Upper lobe of left lung (tissue), 6 donors: ENCODE measurements at regions not wholly inside any gene's neighbourhood (a gene's known extent, or its start where the extent isn't known, plus 50 kb on each side); places are given as distances from the start of the nearest gene placed in this dataset.

Experiments
- ATAC-seq, 2 donors: fragments of 200-7000 bp; cut with Tn5 transposase; one replicate each; pipeline ENCODE4 v1.9.1; 2022; ENCODE audit warnings: mild to moderate bottlenecking in 2 of 2, moderate library complexity in 2 of 2; ENCODE audit not compliant: low FRiP score in 2 of 2
- DNase-seq, 2 donors: peaks; one replicate each; pipeline ENCODE4 v3.0.0-alpha.2; 2019 to 2020
- H3K27ac ChIP-seq, 4 donors: fragments of 200-600 bp; sonication (generic); one replicate each; pipeline ENCODE4 v1.5.1; 2016 to 2019
- H3K27me3 ChIP-seq, 4 donors: fragments of 200-600 bp; sonication (generic); one replicate each; pipeline ENCODE4 v1.5.1; 2017 to 2019
- H3K36me3 ChIP-seq, 4 donors: fragments of 200-600 bp; sonication (generic); one replicate each; pipeline ENCODE4 v1.5.1; 2016 to 2019
- H3K4me1 ChIP-seq, 4 donors: fragments of 200-600 bp; sonication (generic); one replicate each; pipeline ENCODE4 v1.5.1; 2018 to 2019
- H3K4me3 ChIP-seq, 4 donors: fragments of 200-600 bp; sonication (generic); one replicate each; pipeline ENCODE4 v1.5.1; 2017 to 2019; ENCODE audit warnings: mild to moderate bottlenecking in 2 of 4, moderate library complexity in 1 of 4
- H3K9me3 ChIP-seq, 4 donors: fragments of 200-600 bp; sonication (generic); one replicate each; pipeline ENCODE4 v1.5.1; 2018 to 2019
- CTCF ChIP-seq, 6 experiments: fragments of 450-650 bp in 4 of 6; fragments of 200-600 bp in 2 of 6; sonication (generic) in 2 of 6; IDR thresholded peaks; one replicate each; pipeline ENCODE4 v1.5.1; 2016 to 2019; ENCODE audit warnings: antibody characterized with exemption in 6 of 6
- EP300 ChIP-seq, 4 donors: sonication (generic); formaldehyde crosslinking; IDR thresholded peaks; one replicate each; pipeline ENCODE4 v1.5.1; 2017; ENCODE audit warnings: antibody characterized with exemption in 4 of 4, control low read depth in 2 of 4
- POLR2A ChIP-seq, 4 donors: fragments of 450-650 bp; IDR thresholded peaks; one replicate each; pipeline ENCODE4 v1.5.1; 2016 to 2017; ENCODE audit warnings: antibody characterized with exemption in 4 of 4, mild to moderate bottlenecking in 2 of 4
- POLR2AphosphoS5 ChIP-seq, 2 donors: sonication (generic); formaldehyde crosslinking; IDR thresholded peaks; one replicate each; pipeline ENCODE4 v1.5.1; 2017; ENCODE audit warnings: antibody characterized with exemption in 2 of 2
- WGBS, 2 donors: methylation state at CpG; one replicate each; pipeline ENCODE4 v1.1.5; 2017 to 2018; 5-methylcytosine and 5-hydroxymethylcytosine counted together
- donor health status: DM: no; HTN: no; CAD: no; lungs with moderate emphysema.
- donor health status: DM: no; HTN: yes; CAD: no; lungs with severe emphysema.

DNA sequence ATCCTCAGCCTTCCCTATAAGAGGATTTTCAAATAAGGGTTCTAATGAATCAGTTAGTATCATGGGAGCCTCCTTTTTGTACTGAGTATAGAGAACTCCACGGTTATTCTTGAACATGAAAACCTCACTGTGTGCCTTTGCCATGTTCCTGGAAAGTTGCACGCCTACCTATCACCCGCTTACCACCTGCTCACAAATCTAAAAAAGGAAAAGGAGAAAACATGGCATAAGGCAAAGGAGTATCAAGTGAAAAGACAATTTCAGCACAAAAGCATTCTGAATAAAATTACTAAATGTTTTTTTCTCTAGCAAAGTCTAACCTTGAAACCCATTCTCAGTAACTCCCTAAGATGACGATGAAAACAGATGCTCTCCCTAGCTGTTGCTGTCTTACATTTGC lies 511.8 kb upstream of the API5 start:
- WGBS, 2 donors, result 91 to 93% methylated on average over 4 of the region's 4 CpGs
- Histone ChIP-seq H3K27ac (no peak overlapping the region), H3K9me3 (no peaks in the 10 kb centered on the region), H3K27me3 (no peaks in the 10 kb centered on the region), H3K4me1 (no peaks in the 10 kb centered on the region), H3K4me3 (no peak overlapping the region), H3K36me3 (no peaks in the 10 kb centered on the region)
- no peak for TF ChIP-seq CTCF (IDR thresholded peaks at IDR 0.05)
- no peak for TF ChIP-seq POLR2A (IDR thresholded peaks at IDR 0.05)
- no peak for TF ChIP-seq POLR2AphosphoS5 (IDR thresholded peaks at IDR 0.05)
- no peak for TF ChIP-seq EP300 (IDR thresholded peaks at IDR 0.05)
- ATAC-seq (no peak), DNase-seq (no peak)

DNA sequence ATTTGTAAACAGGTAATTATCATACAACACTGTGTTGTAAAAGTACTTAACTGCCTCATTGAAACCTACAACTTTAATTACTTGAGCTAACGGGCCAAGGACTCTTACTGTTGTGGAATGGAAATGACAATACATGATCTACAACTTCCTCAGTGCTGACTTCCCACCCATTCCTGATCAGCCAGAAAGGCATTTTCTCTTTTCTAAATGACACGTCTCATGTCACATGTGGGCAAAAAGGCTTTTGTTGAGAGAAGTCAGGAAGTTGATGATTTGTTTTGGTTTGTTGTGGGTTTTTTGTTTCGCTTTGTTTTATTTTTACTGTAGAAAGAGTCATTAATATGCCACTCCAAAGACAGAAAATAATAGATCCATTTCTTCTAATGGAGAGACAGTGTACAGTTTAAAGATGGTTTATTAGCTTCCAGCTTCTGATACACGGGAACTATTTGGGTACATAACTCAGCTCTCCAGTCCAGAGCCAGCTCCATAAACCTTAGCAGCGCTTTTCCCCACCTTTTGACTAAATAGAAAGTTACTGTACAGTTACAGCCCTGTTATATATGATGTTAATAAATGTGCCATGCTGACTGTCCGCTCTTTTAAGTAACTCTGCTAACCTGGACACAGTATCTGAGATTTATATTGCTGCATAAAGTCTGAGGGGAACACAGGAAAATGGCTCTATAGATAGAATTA lies 509.4 kb upstream of the API5 start:
- Histone ChIP-seq H3K4me3 (no peak overlapping the region), H3K4me1 (no peaks in the 10 kb centered on the region), H3K9me3 (no peaks in the 10 kb centered on the region), H3K27ac (no peak overlapping the region), H3K27me3 (no peaks in the 10 kb centered on the region), H3K36me3 (no peaks in the 10 kb centered on the region)
- WGBS, 2 donors, result 38 to 47% methylated on average over 6 of the region's 6 CpGs
- ATAC-seq (no peak), DNase-seq (no peak)
- TF ChIP-seq CTCF (IDR thresholded peaks at IDR 0.05) (no peak), POLR2A (IDR thresholded peaks at IDR 0.05) (no peak)

- H3K9me3 ChIP-seq, result no peaks in the 10 kb centered on the region
- no peaks in the 10 kb centered on the region for H3K36me3 ChIP-seq
- H3K27me3 ChIP-seq, result no peaks in the 10 kb centered on the region
- no peaks in the 10 kb centered on the region for H3K4me1 ChIP-seq
- WGBS, 2 donors, result 27 to 39% methylated on average over 2 of the region's 2 CpGs
- TF ChIP-seq POLR2A (IDR thresholded peaks at IDR 0.05), result no peak
- TF ChIP-seq EP300 (IDR thresholded peaks at IDR 0.05), result no peak
- no peak for TF ChIP-seq POLR2AphosphoS5 (IDR thresholded peaks at IDR 0.05)
- TF ChIP-seq CTCF (IDR thresholded peaks at IDR 0.05), result no peak
- no peak for DNase-seq
- no peak for ATAC-seq
- H3K4me3 ChIP-seq, result no peak overlapping the region
- no peak overlapping the region for H3K27ac ChIP-seq
These were observed 505.6 kb upstream of the API5 start for GRCh38 chr11:42806191-42806590.

- 3 to 27% methylated on average over 1 of the region's 1 CpG for WGBS, 2 donors
- H3K4me3 ChIP-seq, result no peak overlapping the region
- H3K9me3 ChIP-seq, result no peaks in the 10 kb centered on the region
- no peak for ATAC-seq
- H3K27ac ChIP-seq, result no peak overlapping the region
- H3K36me3 ChIP-seq, result no peaks in the 10 kb centered on the region
- no peaks in the 10 kb centered on the region for H3K27me3 ChIP-seq
- no peak for TF ChIP-seq POLR2A (IDR thresholded peaks at IDR 0.05)
- TF ChIP-seq POLR2AphosphoS5 (IDR thresholded peaks at IDR 0.05), result no peak
- no peak for TF ChIP-seq CTCF (IDR thresholded peaks at IDR 0.05)
- no peak for TF ChIP-seq EP300 (IDR thresholded peaks at IDR 0.05)
- H3K4me1 ChIP-seq, result no peaks in the 10 kb centered on the region
- no peak for DNase-seq
These were observed 499.4 kb upstream of the API5 start for GRCh38 chr11:42812361-42812760.

- H3K4me1 ChIP-seq, result no peaks in the 10 kb centered on the region
- H3K9me3 ChIP-seq, result no peaks in the 10 kb centered on the region
- ATAC-seq, result no peak
These were observed 498.8 kb upstream of the API5 start for GRCh38 chr11:42812960-42813359.

More at GRCh38 chr11:42812960-42813359, 498.8 kb upstream of the API5 start:
- no peak overlapping the region for H3K27ac ChIP-seq
- 70 to 72% methylated on average over 2 of the region's 2 CpGs for WGBS, 2 donors
- DNase-seq, result no peak
- TF ChIP-seq CTCF (IDR thresholded peaks at IDR 0.05), result no peak
- TF ChIP-seq POLR2A (IDR thresholded peaks at IDR 0.05), result no peak
- no peak for TF ChIP-seq POLR2AphosphoS5 (IDR thresholded peaks at IDR 0.05)
- TF ChIP-seq EP300 (IDR thresholded peaks at IDR 0.05), result no peak
- no peaks in the 10 kb centered on the region for H3K36me3 ChIP-seq
- H3K27me3 ChIP-seq, result no peaks in the 10 kb centered on the region
- no peak overlapping the region for H3K4me3 ChIP-seq
